CD4-positive, alpha-beta T cell (primary cell): ENCODE measurements at regions not wholly inside any gene's neighbourhood (a gene's known extent, or its start where the extent isn't known, plus 50 kb on each side); places are given as distances from the start of the nearest gene placed in this dataset.

Experiments
- ATAC-seq: fragments of 200-7000 bp; cut with Tn5 transposase; one replicate; pipeline ENCODE4 v1.10.0; 2022; ENCODE audit warnings: mild to moderate bottlenecking; ENCODE audit not compliant: poor library complexity
- CTCF ChIA-PET: fragments of 350-600 bp; sonication (Branson Sonifier 250); formaldehyde crosslinking; loops from one replicate; lab custom pipeline; 2021; ENCODE audit warnings: antibody characterized with exemption, inconsistent platforms; lab: Charles Lee
- POLR2A ChIA-PET: fragments of 350-600 bp; sonication (Branson Sonifier 250); formaldehyde crosslinking; loops from one replicate; lab custom pipeline; 2021; ENCODE audit warnings: antibody characterized with exemption, inconsistent platforms; lab: Charles Lee
- DNase-seq, 14 experiments: peaks; one replicate each; pipeline ENCODE4 v3.0.0-alpha.2; 2013 to 2020; ENCODE audit warnings: mixed read lengths in 2 of 14
- H3K27ac ChIP-seq, 2 donors: one replicate each; pipeline versions ENCODE4 v1.5.1 to v1.7.0; 2013; ENCODE audit warnings: low read length in 2 of 2, low read depth in 1 of 2, mild to moderate bottlenecking in 1 of 2
- H3K27me3 ChIP-seq, 2 experiments: 1 replicate in 1 of 2; 2 replicates in 1 of 2; pipeline versions ENCODE4 v1.6.1 to v1.7.0; 2013; ENCODE audit warnings: low read length in 2 of 2, control low read depth in 1 of 2, mild to moderate bottlenecking in 1 of 2, moderate library complexity in 1 of 2; ENCODE audit not compliant: insufficient read depth in 2 of 2, control insufficient read depth in 1 of 2
- H3K36me3 ChIP-seq: one replicate; pipeline ENCODE4 v1.6.1; 2013; ENCODE audit warnings: low read length, control low read depth; ENCODE audit not compliant: insufficient read depth
- H3K4me1 ChIP-seq: one replicate; pipeline ENCODE4 v1.6.1; 2013; ENCODE audit warnings: low read length, control low read depth; ENCODE audit not compliant: insufficient read depth
- H3K4me3 ChIP-seq: one replicate; pipeline ENCODE4 v1.5.1; 2013; ENCODE audit warnings: mild to moderate bottlenecking, low read length, moderate library complexity
- H3K9me3 ChIP-seq, 2 experiments: 1 replicate in 1 of 2; 2 replicates in 1 of 2; pipeline versions ENCODE4 v1.6.1 to v1.7.0; 2013; ENCODE audit warnings: low read length in 2 of 2, mild to moderate bottlenecking in 2 of 2, control low read depth in 1 of 2, moderate library complexity in 1 of 2; ENCODE audit not compliant: control insufficient read depth in 1 of 2, insufficient read depth in 1 of 2
- H3K27ac Mint-ChIP-seq: one replicate; pipeline ENCODE4 v1.8.0; 2020; ENCODE audit warnings: mixed read lengths
- H3K27me3 Mint-ChIP-seq: one replicate; pipeline ENCODE4 v1.8.0; 2021; ENCODE audit warnings: mixed read lengths
- H3K36me3 Mint-ChIP-seq: one replicate; pipeline ENCODE4 v1.8.0; 2021; ENCODE audit warnings: low read depth, mixed read lengths
- H3K4me1 Mint-ChIP-seq: one replicate; pipeline ENCODE4 v1.8.0; 2021; ENCODE audit warnings: low read depth, mixed read lengths
- H3K4me3 Mint-ChIP-seq: one replicate; pipeline ENCODE4 v1.8.0; 2020; ENCODE audit warnings: mild to moderate bottlenecking, mixed read lengths
- H3K9me3 Mint-ChIP-seq: one replicate; pipeline ENCODE4 v1.8.0; 2020; ENCODE audit warnings: mixed read lengths
- CTCF ChIP-seq: fragments of 200-600 bp; IDR thresholded peaks from one replicate; pipeline ENCODE4 v1.8.0; 2022; ENCODE audit warnings: antibody characterized with exemption, mild to moderate bottlenecking
- intact Hi-C, 2 experiments: fragments of 100-400 bp; cut with DNase I in 1 of 2; cut with micrococcal nuclease in 1 of 2; formaldehyde crosslinking; loops; one replicate each; pipeline versions ENCODE4 v1.15.1 to v1.9.0; 2023 to 2025; cut with DNase I, micrococcal nuclease

GRCh38 chr11:70622091-70622490 lies 223.8 kb downstream of the CTTN start:
- H3K4me3 Mint-ChIP-seq: no peak overlapping the region
- DNase-seq (no peak), ATAC-seq (no peak)
- intact Hi-C loops: no loop called here
- Histone ChIP-seq H3K27ac (no peak overlapping the region), H3K27me3 (no peaks in the 10 kb centered on the region), H3K4me1 (no peaks in the 10 kb centered on the region), H3K36me3 (no peaks in the 10 kb centered on the region), H3K4me3 (no peak overlapping the region), H3K9me3 (peaks cover 0 to 44% of the 10 kb centered on the region in 2 experiments)
- H3K4me1 Mint-ChIP-seq: no peaks in the 10 kb centered on the region
- H3K9me3 Mint-ChIP-seq: no peaks in the 10 kb centered on the region
- ChIA-PET CTCF (no interaction called here), POLR2A (no interaction called here)
- no peak for TF ChIP-seq CTCF
- H3K27me3 Mint-ChIP-seq: peaks cover 5% of the 10 kb centered on the region
- H3K36me3 Mint-ChIP-seq: no peaks in the 10 kb centered on the region
- no peak overlapping the region for H3K27ac Mint-ChIP-seq

GRCh38 chr11:70623906-70624597 lies 225.7 kb downstream of the CTTN start:
- POLR2A ChIA-PET: no interaction called here
- no peak overlapping the region for H3K4me3 ChIP-seq

GRCh38 chr11:70624598-70624993 lies 226.3 kb downstream of the CTTN start:
- no peaks in the 10 kb centered on the region for H3K36me3 ChIP-seq
- H3K27me3 Mint-ChIP-seq: peaks cover 16% of the 10 kb centered on the region
- H3K27ac Mint-ChIP-seq: no peak overlapping the region
- H3K9me3 ChIP-seq: peaks cover 0 to 31% of the 10 kb centered on the region in 2 experiments
- DNase-seq: no peak
- intact Hi-C loops: no loop called here
- ChIA-PET CTCF (no interaction called here), POLR2A (no interaction called here)
- H3K4me3 ChIP-seq: no peak overlapping the region
- no peak for TF ChIP-seq CTCF
- H3K4me3 Mint-ChIP-seq: no peak overlapping the region
- no peaks in the 10 kb centered on the region for H3K4me1 ChIP-seq
- H3K36me3 Mint-ChIP-seq: no peaks in the 10 kb centered on the region
- no peaks in the 10 kb centered on the region for H3K4me1 Mint-ChIP-seq
- no peaks in the 10 kb centered on the region for H3K27me3 ChIP-seq
- ATAC-seq: no peak
- H3K27ac ChIP-seq: no peak overlapping the region
- no peaks in the 10 kb centered on the region for H3K9me3 Mint-ChIP-seq

More at GRCh38 chr11:70623906-70624597, 225.7 kb downstream of the CTTN start:
- intact Hi-C loops: no loop called here
- H3K4me3 Mint-ChIP-seq: no peak overlapping the region
- CTCF ChIA-PET: no interaction called here
- no peak overlapping the region for H3K27ac Mint-ChIP-seq
- TF ChIP-seq CTCF: no peak
- peaks cover 16% of the 10 kb centered on the region for H3K27me3 Mint-ChIP-seq
- no peaks in the 10 kb centered on the region for H3K9me3 Mint-ChIP-seq
- peaks cover 0 to 37% of the 10 kb centered on the region in 2 experiments for H3K9me3 ChIP-seq
- no peaks in the 10 kb centered on the region for H3K36me3 ChIP-seq
- H3K27me3 ChIP-seq: no peaks in the 10 kb centered on the region
- H3K4me1 Mint-ChIP-seq: no peaks in the 10 kb centered on the region
- DNase-seq: no peak
- H3K4me1 ChIP-seq: no peaks in the 10 kb centered on the region
- no peak for ATAC-seq
- H3K27ac ChIP-seq: no peak overlapping the region
- no peaks in the 10 kb centered on the region for H3K36me3 Mint-ChIP-seq
